ENCODE measurements at regions not wholly inside any gene's neighbourhood (a gene's known extent, or its start where the extent isn't known, plus 50 kb on each side); places are given as distances from the start of the nearest gene placed in this dataset.

DNA sequence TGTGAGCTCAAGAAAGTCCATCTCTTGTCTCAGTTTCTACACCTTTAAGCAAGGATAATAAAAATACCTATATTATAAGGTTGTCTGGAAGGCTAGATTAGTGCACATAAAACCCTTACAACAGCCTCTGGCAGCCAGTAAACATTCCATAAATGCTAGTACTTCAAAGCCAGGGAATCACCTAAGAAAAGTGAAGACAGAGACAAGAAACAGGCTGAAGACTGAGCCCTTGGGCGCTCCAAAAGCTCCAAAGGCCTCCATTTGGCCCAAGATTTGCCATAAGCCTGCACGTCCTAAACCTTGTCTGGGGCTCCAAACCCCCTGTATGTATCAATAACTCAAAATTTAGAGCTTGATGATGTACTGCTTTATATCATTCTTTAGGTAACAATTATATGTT lies 52.2 kb upstream of the AKIP1 start:
- CTCF ChIA-PET (ENCODE audit: low intra/inter-chr PET ratio) = no interaction called here
- intact Hi-C loops (cut with micrococcal nuclease) = no loop called here
- TF ChIP-seq GABPA (tag; conservative IDR thresholded peaks at IDR 0.05; ENCODE audit: low read depth) (no peak), RFX1 (IDR thresholded peaks at IDR 0.05) (no peak), NFATC3 (IDR thresholded peaks at IDR 0.05) (no peak), MECOM (CRISPR knock-in tag; IDR thresholded peaks at IDR 0.05) (no peak), GABPB1 (CRISPR knock-in tag; IDR thresholded peaks at IDR 0.05) (no peak), ZNF699 (CRISPR knock-in tag; IDR thresholded peaks at IDR 0.05; ENCODE audit: insufficient replicate concordance) (no peak), DIDO1 (tag; IDR thresholded peaks at IDR 0.05; ENCODE audit: low read depth) (no peak), SRSF1 (IDR thresholded peaks at IDR 0.05; ENCODE audit: low read depth, low read length) (no peak), KAT7 (CRISPR knock-in tag; IDR thresholded peaks at IDR 0.05; ENCODE audit: borderline replicate concordance) (no peak), SNIP1 (IDR thresholded peaks at IDR 0.05; ENCODE audit: low read depth) (no peak), ARID1B (IDR thresholded peaks at IDR 0.05) (no peak), ZEB2 (IDR thresholded peaks at IDR 0.05) (no peak), DNMT1 (IDR thresholded peaks at IDR 0.05) (no peak)
- TF ChIP-seq, protein P1, sequence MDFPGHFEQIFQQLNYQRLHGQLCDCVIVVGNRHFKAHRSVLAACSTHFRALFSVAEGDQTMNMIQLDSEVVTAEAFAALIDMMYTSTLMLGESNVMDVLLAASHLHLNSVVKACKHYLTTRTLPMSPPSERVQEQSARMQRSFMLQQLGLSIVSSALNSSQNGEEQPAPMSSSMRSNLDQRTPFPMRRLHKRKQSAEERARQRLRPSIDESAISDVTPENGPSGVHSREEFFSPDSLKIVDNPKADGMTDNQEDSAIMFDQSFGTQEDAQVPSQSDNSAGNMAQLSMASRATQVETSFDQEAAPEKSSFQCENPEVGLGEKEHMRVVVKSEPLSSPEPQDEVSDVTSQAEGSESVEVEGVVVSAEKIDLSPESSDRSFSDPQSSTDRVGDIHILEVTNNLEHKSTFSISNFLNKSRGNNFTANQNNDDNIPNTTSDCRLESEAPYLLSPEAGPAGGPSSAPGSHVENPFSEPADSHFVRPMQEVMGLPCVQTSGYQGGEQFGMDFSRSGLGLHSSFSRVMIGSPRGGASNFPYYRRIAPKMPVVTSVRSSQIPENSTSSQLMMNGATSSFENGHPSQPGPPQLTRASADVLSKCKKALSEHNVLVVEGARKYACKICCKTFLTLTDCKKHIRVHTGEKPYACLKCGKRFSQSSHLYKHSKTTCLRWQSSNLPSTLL (IDR thresholded peaks at IDR 0.05) = no peak

More for the DNA sequence above, 52.2 kb upstream of the AKIP1 start:
- H3K9me1 ChIP-seq (ENCODE audit: control insufficient read depth, insufficient read depth, low read length) = no peaks in the 10 kb centered on the region
- H3K79me2 ChIP-seq (ENCODE audit: control insufficient read depth, insufficient read depth, low read length) = no peaks in the 10 kb centered on the region
- in situ Hi-C loops (cut with MboI) = no loop called here
- H3K4me2 ChIP-seq (ENCODE audit: insufficient read depth, low read length) = no peak overlapping the region
- no peaks in the 10 kb centered on the region; a peak in 1 of 5 replicates for H3K4me1 ChIP-seq (replicated peaks in 1 of 2; ENCODE audit: control insufficient read depth in 2 of 2, insufficient read depth in 2 of 2, low read length in 2 of 2)
- no peaks in the 10 kb centered on the region for H3K9me3 ChIP-seq (replicated peaks; ENCODE audit: control insufficient read depth, insufficient read depth, low read depth, low read length)
- no peak overlapping the region for H3K9ac ChIP-seq (ENCODE audit: insufficient read depth in 1 of 2, low read depth in 2 of 2, low read length in 2 of 2)
- POLR2A ChIA-PET = interaction anchor here (2.1 kb wide), 1 partner anchor 10 kb away, joined by 6 read pairs; no protein-coding TSS in a partner anchor
- no TSS peak for BruUV-seq (replicated peaks)
- no peak for FAIRE-seq
- WGBS (ENCODE audit: insufficient coverage, low coverage, missing lambda C conversion rate) = 3% methylated on average over 2 of the region's 2 CpGs
- H3K36me3 ChIP-seq (ENCODE audit: control insufficient read depth, insufficient read depth, low read length) = no peaks in the 10 kb centered on the region
- peak overlapping the region; percentile 2 for H2AFZ ChIP-seq (ENCODE audit: low read depth, low read length)
- no peaks in the 10 kb centered on the region for H4K20me1 ChIP-seq (replicated peaks; ENCODE audit: control insufficient read depth, insufficient read depth, low read length)
- no peak for DNase-seq (ENCODE audit: extremely low read depth in 1 of 4, low spot score in 3 of 4)
- no peak overlapping the region for H3K27ac ChIP-seq (ENCODE audit: extremely low read depth, low read depth, low read length)
- no peak overlapping the region for H3K4me3 ChIP-seq
- H3K27me3 ChIP-seq (ENCODE audit: control insufficient read depth in 2 of 2, insufficient read depth in 2 of 2, low read length in 2 of 2) = peaks cover 6 to 8% of the 10 kb centered on the region in 2 experiments; a peak in 4 of 5 replicates
- no peak for ATAC-seq

Measured in K562 (cell line).